ENCODE measurements at regions not wholly inside any gene's neighbourhood (a gene's known extent, or its start where the extent isn't known, plus 50 kb on each side); places are given as distances from the start of the nearest gene placed in this dataset.
A peak's percentile ranks its signal among the peaks of the same experiment; 100 is the strongest.

DNA sequence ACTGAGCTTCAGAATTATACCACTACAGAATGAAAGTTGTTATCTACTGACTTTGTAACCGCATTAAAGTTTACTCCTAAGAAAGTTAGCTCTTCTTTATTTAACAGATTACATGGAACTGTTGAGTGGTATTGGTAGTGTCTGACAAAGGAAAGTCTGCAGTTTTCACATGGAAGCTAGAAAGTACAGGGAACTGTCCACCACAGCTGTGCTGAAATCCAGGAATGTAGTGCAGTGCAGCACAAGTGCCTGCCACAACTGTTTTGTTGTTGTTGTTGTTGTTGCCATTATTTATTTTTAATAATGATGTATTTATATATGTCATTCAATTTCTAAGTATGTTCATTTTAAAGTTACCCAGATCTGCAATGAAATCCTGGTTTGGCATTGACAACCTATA, 464.9 kb downstream of the TBC1D32 start:
- DNase-seq, result no peak
- H3K9me3 Mint-ChIP-seq (ENCODE audit: insufficient read depth), result no peaks in the 10 kb centered on the region
- no peak for ATAC-seq
- H3K4me3 Mint-ChIP-seq, result no peak overlapping the region
- H3K27ac Mint-ChIP-seq, result no peak overlapping the region
- no peaks in the 10 kb centered on the region for H3K27me3 Mint-ChIP-seq (ENCODE audit: low read depth)
- no peaks in the 10 kb centered on the region for H3K4me1 Mint-ChIP-seq (ENCODE audit: low read depth)
- POLR2A ChIA-PET, result no interaction called here
- no peaks in the 10 kb centered on the region for H3K36me3 Mint-ChIP-seq (ENCODE audit: low read depth)
- CTCF ChIA-PET, result no interaction called here

DNA sequence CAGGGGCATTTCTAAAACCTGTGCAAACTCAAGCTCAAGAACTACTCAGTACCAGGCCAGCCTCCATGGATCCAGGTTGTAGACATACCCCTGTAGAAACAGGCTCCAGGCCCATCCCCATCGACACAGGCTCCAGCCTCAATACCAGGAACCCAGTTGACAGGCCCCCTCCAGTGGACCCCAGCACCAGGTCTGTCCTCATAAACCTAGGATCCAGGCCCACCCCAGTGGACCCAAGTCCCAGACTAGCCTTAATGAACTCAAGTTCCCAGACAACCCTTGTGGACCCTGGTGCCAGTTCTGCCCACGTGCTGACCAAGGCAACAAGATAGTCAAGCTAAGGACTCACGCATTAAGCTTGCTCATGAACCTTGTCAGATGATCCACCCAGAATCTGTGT, 476.9 kb downstream of the TBC1D32 start:
- ATAC-seq (no peak), DNase-seq (no peak)
- Mint-ChIP-seq H3K9me3 (ENCODE audit: insufficient read depth) (no peaks in the 10 kb centered on the region), H3K4me1 (ENCODE audit: low read depth) (no peaks in the 10 kb centered on the region), H3K4me3 (no peak overlapping the region), H3K27me3 (ENCODE audit: low read depth) (no peaks in the 10 kb centered on the region), H3K36me3 (ENCODE audit: low read depth) (no peaks in the 10 kb centered on the region), H3K27ac (no peak overlapping the region)
- ChIA-PET CTCF (no interaction called here), POLR2A (interaction anchor here (0.6 kb wide), 1 partner anchor 1248 kb away, joined by 3 read pairs; no protein-coding TSS in a partner anchor)

DNA sequence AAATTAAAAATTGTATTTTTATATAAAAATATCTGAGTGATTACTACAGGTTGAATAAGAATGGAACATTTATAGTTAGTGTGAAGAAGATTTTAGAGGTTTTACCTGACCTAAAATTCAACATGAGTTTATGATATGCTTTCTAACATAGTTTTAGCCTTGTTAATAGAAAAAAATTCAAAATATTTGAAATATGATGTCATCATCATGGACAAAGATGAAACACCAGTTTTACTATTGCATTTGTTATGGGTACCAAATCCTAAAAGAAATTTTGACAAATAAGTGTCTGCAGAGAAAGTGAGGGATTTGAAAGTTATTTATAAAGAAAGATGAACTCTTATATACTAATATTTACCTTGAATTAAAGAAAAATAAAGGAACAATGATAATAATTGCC, 479.7 kb downstream of the TBC1D32 start:
- CTCF ChIA-PET, result no interaction called here
- H3K9me3 Mint-ChIP-seq (ENCODE audit: insufficient read depth), result no peaks in the 10 kb centered on the region
- H3K27ac Mint-ChIP-seq, result no peak overlapping the region
- POLR2A ChIA-PET, result no interaction called here
- no peak overlapping the region for H3K4me3 Mint-ChIP-seq
- H3K36me3 Mint-ChIP-seq (ENCODE audit: low read depth), result no peaks in the 10 kb centered on the region
- no peaks in the 10 kb centered on the region for H3K27me3 Mint-ChIP-seq (ENCODE audit: low read depth)
- no peaks in the 10 kb centered on the region for H3K4me1 Mint-ChIP-seq (ENCODE audit: low read depth)
- DNase-seq (no peak), ATAC-seq (no peak)

DNA sequence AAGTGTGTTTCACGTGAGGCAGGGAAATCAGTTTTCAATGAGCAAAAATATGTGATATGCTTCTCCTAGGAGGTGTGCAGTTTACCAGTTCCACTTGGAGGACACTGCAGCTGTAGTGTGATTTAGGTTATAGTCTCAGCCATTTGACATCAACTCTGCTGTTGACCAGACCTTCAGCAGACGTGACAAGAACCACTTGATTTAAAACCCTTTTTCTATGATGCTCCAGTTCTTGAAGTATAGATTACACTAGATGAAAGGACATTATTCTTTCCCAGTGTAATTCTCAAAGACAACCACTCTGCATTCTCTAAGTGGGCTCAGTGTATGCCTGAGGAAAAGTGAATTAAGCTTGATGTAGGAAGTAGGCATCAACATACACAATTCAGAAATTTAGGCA, 480.8 kb downstream of the TBC1D32 start:
- DNase-seq (no peak), ATAC-seq (no peak)
- Mint-ChIP-seq H3K4me1 (ENCODE audit: low read depth) (no peaks in the 10 kb centered on the region), H3K9me3 (ENCODE audit: insufficient read depth) (no peaks in the 10 kb centered on the region), H3K27me3 (ENCODE audit: low read depth) (no peaks in the 10 kb centered on the region), H3K27ac (no peak overlapping the region), H3K4me3 (no peak overlapping the region), H3K36me3 (ENCODE audit: low read depth) (no peaks in the 10 kb centered on the region)
- ChIA-PET POLR2A (no interaction called here), CTCF (no interaction called here)

- no peaks in the 10 kb centered on the region for H3K4me1 Mint-ChIP-seq (ENCODE audit: low read depth)
- ChIA-PET POLR2A (no interaction called here), CTCF (no interaction called here)
- no peak overlapping the region for H3K4me3 Mint-ChIP-seq
- no peaks in the 10 kb centered on the region for H3K36me3 Mint-ChIP-seq (ENCODE audit: low read depth)
- no peaks in the 10 kb centered on the region for H3K9me3 Mint-ChIP-seq (ENCODE audit: insufficient read depth)
- no peak overlapping the region for H3K27ac Mint-ChIP-seq
- no peak for DNase-seq
- ATAC-seq, result no peak
- H3K27me3 Mint-ChIP-seq (ENCODE audit: low read depth), result no peaks in the 10 kb centered on the region
These were observed 481.9 kb downstream of the TBC1D32 start for GRCh38 chr6:120852293-120852849.

DNA sequence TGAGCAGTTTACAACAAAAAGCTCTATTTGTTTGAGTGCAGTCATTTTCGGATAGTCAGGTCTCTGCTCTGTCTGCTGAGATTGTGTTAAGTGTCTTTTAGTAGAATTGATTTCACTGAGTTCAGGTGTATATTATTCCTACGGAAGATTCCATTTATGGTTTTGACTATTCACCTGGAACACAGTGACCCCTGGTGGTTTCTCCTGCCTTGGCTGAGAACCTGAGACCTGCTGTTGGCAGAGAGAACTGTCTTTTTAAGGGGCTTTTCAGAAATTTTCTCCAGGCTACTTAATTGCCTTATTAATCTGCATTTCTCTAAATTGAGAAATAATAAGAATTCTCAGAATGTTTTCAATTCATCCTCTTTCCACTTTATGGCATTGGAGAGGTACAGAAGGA, 508.0 kb downstream of the TBC1D32 start:
- DNase-seq (peak; percentile 22), ATAC-seq (no peak)
- ChIA-PET POLR2A (no interaction called here), CTCF (no interaction called here)
- Mint-ChIP-seq H3K9me3 (ENCODE audit: insufficient read depth) (no peaks in the 10 kb centered on the region), H3K27ac (no peak overlapping the region), H3K4me3 (no peak overlapping the region), H3K4me1 (ENCODE audit: low read depth) (no peaks in the 10 kb centered on the region), H3K36me3 (ENCODE audit: low read depth) (no peaks in the 10 kb centered on the region), H3K27me3 (ENCODE audit: low read depth) (no peaks in the 10 kb centered on the region)

DNA sequence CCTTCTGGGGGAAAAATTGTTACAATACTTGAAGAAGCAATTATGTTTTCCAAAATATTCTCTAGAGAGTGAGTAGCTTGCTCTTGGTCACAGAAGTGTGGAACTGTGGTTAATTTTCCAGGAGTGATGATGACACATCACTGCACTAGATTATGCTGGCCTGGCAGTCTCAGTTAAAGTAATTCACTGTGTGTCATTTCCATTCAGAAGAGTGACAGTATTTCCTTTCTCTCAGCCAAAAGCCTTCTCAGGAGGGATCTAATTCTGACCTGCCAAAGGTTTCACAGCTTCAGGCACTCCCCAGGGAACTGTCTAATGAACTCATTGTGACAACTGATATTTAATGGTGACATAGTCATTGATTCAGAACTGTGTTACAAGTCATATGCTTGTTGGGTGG, 517.5 kb downstream of the TBC1D32 start:
- H3K4me1 Mint-ChIP-seq (ENCODE audit: low read depth), result no peaks in the 10 kb centered on the region
- ChIA-PET CTCF (no interaction called here), POLR2A (interaction anchor here (0.9 kb wide), 1 partner anchor 14 kb away, joined by 3 read pairs; no protein-coding TSS in a partner anchor)
- no peak overlapping the region for H3K27ac Mint-ChIP-seq
- H3K9me3 Mint-ChIP-seq (ENCODE audit: insufficient read depth), result peaks cover 4% of the 10 kb centered on the region
- DNase-seq (no peak), ATAC-seq (no peak)
- no peak overlapping the region for H3K4me3 Mint-ChIP-seq
- H3K36me3 Mint-ChIP-seq (ENCODE audit: low read depth), result no peaks in the 10 kb centered on the region
- no peaks in the 10 kb centered on the region for H3K27me3 Mint-ChIP-seq (ENCODE audit: low read depth)

GRCh38 chr6:120805276-120805675, 529.0 kb downstream of the TBC1D32 start:
- H3K9me3 Mint-ChIP-seq (ENCODE audit: insufficient read depth), result peaks cover 4% of the 10 kb centered on the region
- POLR2A ChIA-PET, result no interaction called here

GRCh38 chr6:120804612-120805011, 529.7 kb downstream of the TBC1D32 start:
- no peaks in the 10 kb centered on the region for H3K27me3 Mint-ChIP-seq (ENCODE audit: low read depth)
- peaks cover 4% of the 10 kb centered on the region for H3K9me3 Mint-ChIP-seq (ENCODE audit: insufficient read depth)
- no peak for DNase-seq
- no peak overlapping the region for H3K27ac Mint-ChIP-seq
- CTCF ChIA-PET, result no interaction called here
- no peak for ATAC-seq
- POLR2A ChIA-PET, result no interaction called here
- no peak overlapping the region for H3K4me3 Mint-ChIP-seq
- no peaks in the 10 kb centered on the region for H3K36me3 Mint-ChIP-seq (ENCODE audit: low read depth)
- H3K4me1 Mint-ChIP-seq (ENCODE audit: low read depth), result no peaks in the 10 kb centered on the region

More at GRCh38 chr6:120805276-120805675, 529.0 kb downstream of the TBC1D32 start:
- ATAC-seq (no peak), DNase-seq (no peak)
- H3K4me1 Mint-ChIP-seq (ENCODE audit: low read depth), result no peaks in the 10 kb centered on the region
- H3K36me3 Mint-ChIP-seq (ENCODE audit: low read depth), result no peaks in the 10 kb centered on the region
- H3K4me3 Mint-ChIP-seq, result no peak overlapping the region
- CTCF ChIA-PET, result no interaction called here
- H3K27ac Mint-ChIP-seq, result no peak overlapping the region
- H3K27me3 Mint-ChIP-seq (ENCODE audit: low read depth), result no peaks in the 10 kb centered on the region

- H3K27me3 Mint-ChIP-seq (ENCODE audit: low read depth), result no peaks in the 10 kb centered on the region
These were observed 547.6 kb downstream of the TBC1D32 start for GRCh38 chr6:120786682-120787081.

GRCh38 chr6:120786256-120786655, 548.0 kb downstream of the TBC1D32 start:
- no peak overlapping the region for H3K4me3 Mint-ChIP-seq
- no peak for ATAC-seq
- no peaks in the 10 kb centered on the region for H3K36me3 Mint-ChIP-seq (ENCODE audit: low read depth)
- no peak for DNase-seq
- CTCF ChIA-PET, result no interaction called here
- H3K4me1 Mint-ChIP-seq (ENCODE audit: low read depth), result no peaks in the 10 kb centered on the region
- H3K27ac Mint-ChIP-seq, result no peak overlapping the region
- POLR2A ChIA-PET, result no interaction called here
- no peaks in the 10 kb centered on the region for H3K27me3 Mint-ChIP-seq (ENCODE audit: low read depth)
- no peaks in the 10 kb centered on the region for H3K9me3 Mint-ChIP-seq (ENCODE audit: insufficient read depth)

More at GRCh38 chr6:120786682-120787081, 547.6 kb downstream of the TBC1D32 start:
- Mint-ChIP-seq H3K27ac (no peak overlapping the region), H3K4me1 (ENCODE audit: low read depth) (no peaks in the 10 kb centered on the region), H3K9me3 (ENCODE audit: insufficient read depth) (no peaks in the 10 kb centered on the region), H3K4me3 (no peak overlapping the region), H3K36me3 (ENCODE audit: low read depth) (no peaks in the 10 kb centered on the region)
- ATAC-seq, result no peak
- ChIA-PET POLR2A (no interaction called here), CTCF (no interaction called here)
- DNase-seq, result no peak

GRCh38 chr6:120785459-120786086, 548.7 kb downstream of the TBC1D32 start:
- H3K4me1 Mint-ChIP-seq (ENCODE audit: low read depth), result no peaks in the 10 kb centered on the region
- CTCF ChIA-PET, result no interaction called here
- no peaks in the 10 kb centered on the region for H3K9me3 Mint-ChIP-seq (ENCODE audit: insufficient read depth)
- no peaks in the 10 kb centered on the region for H3K36me3 Mint-ChIP-seq (ENCODE audit: low read depth)
- H3K4me3 Mint-ChIP-seq, result no peak overlapping the region
- H3K27ac Mint-ChIP-seq, result no peak overlapping the region
- ATAC-seq (no peak), DNase-seq (no peak)
- POLR2A ChIA-PET, result no interaction called here
- H3K27me3 Mint-ChIP-seq (ENCODE audit: low read depth), result no peaks in the 10 kb centered on the region

- peaks cover 3% of the 10 kb centered on the region for H3K9me3 Mint-ChIP-seq (ENCODE audit: insufficient read depth)
- H3K4me1 Mint-ChIP-seq (ENCODE audit: low read depth), result no peaks in the 10 kb centered on the region
- DNase-seq, result no peak
- no peaks in the 10 kb centered on the region for H3K27me3 Mint-ChIP-seq (ENCODE audit: low read depth)
- POLR2A ChIA-PET, result no interaction called here
- no peak overlapping the region for H3K4me3 Mint-ChIP-seq
- no peak for ATAC-seq
- H3K36me3 Mint-ChIP-seq (ENCODE audit: low read depth), result no peaks in the 10 kb centered on the region
- CTCF ChIA-PET, result no interaction called here
- H3K27ac Mint-ChIP-seq, result no peak overlapping the region
These were observed 554.8 kb downstream of the TBC1D32 start for GRCh38 chr6:120779441-120779840.
